Spleen (tissue), 11 donors: ENCODE measurements at regions not wholly inside any gene's neighbourhood (a gene's known extent, or its start where the extent isn't known, plus 50 kb on each side); places are given as distances from the start of the nearest gene placed in this dataset.

Source experiments
- DNase-seq: peaks from one replicate; pipeline ENCODE4 v3.0.0-alpha.2; 2020
- H3K27ac ChIP-seq, 8 donors: fragments of 200-600 bp; sonication (generic) in 7 of 8; 1 replicate in 4 of 8; 2 replicates in 4 of 8; pipeline versions ENCODE4 v1.5.0 to v1.8.0; 2016 to 2021; ENCODE audit warnings: inconsistent platforms in 4 of 8, mild to moderate bottlenecking in 4 of 8, moderate library complexity in 1 of 8
- H3K27me3 ChIP-seq, 7 donors: fragments of 200-600 bp; sonication (generic) in 6 of 7; replicated peaks in 1 of 7; 1 replicate in 4 of 7; 2 replicates in 3 of 7; pipeline versions ENCODE4 v1.5.0 to v1.8.0; 2016 to 2021; ENCODE audit warnings: inconsistent platforms in 3 of 7, mild to moderate bottlenecking in 1 of 7
- H3K36me3 ChIP-seq, 6 donors: fragments of 200-600 bp; sonication (generic) in 5 of 6; 1 replicate in 4 of 6; 2 replicates in 2 of 6; pipeline versions ENCODE4 v1.5.0 to v1.8.0; 2016 to 2021; ENCODE audit warnings: inconsistent platforms in 2 of 6
- H3K4me1 ChIP-seq, 6 donors: fragments of 200-600 bp; sonication (generic) in 5 of 6; 1 replicate in 3 of 6; 2 replicates in 3 of 6; pipeline versions ENCODE4 v1.5.0 to v1.8.0; 2016 to 2021; ENCODE audit warnings: inconsistent platforms in 3 of 6
- H3K4me3 ChIP-seq, 8 donors: fragments of 200-600 bp; sonication (generic) in 7 of 8; 1 replicate in 4 of 8; 2 replicates in 4 of 8; pipeline versions ENCODE4 v1.5.0 to v1.8.0; 2016 to 2021; ENCODE audit warnings: inconsistent platforms in 4 of 8, mild to moderate bottlenecking in 4 of 8, moderate library complexity in 2 of 8
- H3K9me3 ChIP-seq, 8 donors: fragments of 200-600 bp; sonication (generic) in 7 of 8; 1 replicate in 4 of 8; 2 replicates in 4 of 8; pipeline versions ENCODE4 v1.5.0 to v1.8.0; 2016 to 2021; ENCODE audit warnings: inconsistent platforms in 4 of 8
- CTCF ChIP-seq, 11 experiments: fragments of 200-600 bp in 7 of 11; fragments of 450-650 bp in 4 of 11; sonication (generic) in 4 of 11; IDR thresholded peaks in 8 of 11; conservative IDR thresholded peaks in 3 of 11; 1 replicate in 7 of 11; 2 replicates in 4 of 11; pipeline versions ENCODE4 v1.4.0 to v1.8.0; 2016 to 2021; ENCODE audit warnings: antibody characterized with exemption in 11 of 11, inconsistent platforms in 4 of 11, mild to moderate bottlenecking in 1 of 11
- POLR2A ChIP-seq, 3 donors: fragments of 450-650 bp; IDR thresholded peaks; one replicate each; pipeline ENCODE4 v1.5.1; 2017; ENCODE audit warnings: antibody characterized with exemption in 3 of 3, mild to moderate bottlenecking in 1 of 3
- POLR2AphosphoS5 ChIP-seq, 3 donors: sonication (generic); formaldehyde crosslinking; IDR thresholded peaks; one replicate each; pipeline ENCODE4 v1.5.1; 2017; ENCODE audit warnings: antibody characterized with exemption in 3 of 3
- WGBS, 5 donors: extraction: QIAGEN DNeasy Blood & Tissue Kit in 3 of 5; methylation state at CpG; one replicate each; pipeline versions ENCODE4 v1.1.5 to v1.1.7; 2013 to 2018; 5-methylcytosine and 5-hydroxymethylcytosine counted together
- intact Hi-C: fragments of 100-400 bp; cut with DNase I; formaldehyde crosslinking; loops from one replicate; pipeline ENCODE4 v1.15.0; 2023; ENCODE audit warnings: low total_unique reads
- donor health status: healthy with polysubstance abuse.
- donor health status: DM: no; HTN: no; CAD: no; lungs with moderate emphysema.
- donor health status: DM: no; HTN: no; CAD: no.
- donor health status: Bipolar disorder and iron deficiency.
- donor health status: healthy.
- donor health status: DM: no; HTN: no; CAD: no.
- donor health status: DM: yes; HTN: yes; CAD: no.

GRCh38 chr11:81331611-81332235 is 1401.9 kb downstream of the FAM181B start:
- TF ChIP-seq POLR2A (IDR thresholded peaks at IDR 0.05) (no peak), POLR2AphosphoS5 (IDR thresholded peaks at IDR 0.05) (no peak), CTCF (IDR thresholded peaks at IDR 0.05 in 8 of 11, conservative IDR thresholded peaks at IDR 0.05 in 3 of 11) (no peak)
- Histone ChIP-seq H3K4me1 (no peaks in the 10 kb centered on the region), H3K9me3 (peaks cover 0 to 6% (median 0%) of the 10 kb centered on the region in 8 donors), H3K4me3 (no peak overlapping the region), H3K27me3 (no peaks in the 10 kb centered on the region), H3K36me3 (no peaks in the 10 kb centered on the region), H3K27ac (no peak overlapping the region)
- intact Hi-C loops: no loop called here
- 85 to 88% (median 86%) methylated on average over 9 of the region's 9 CpGs for WGBS, 5 donors
- no peak for DNase-seq

GRCh38 chr11:81331088-81331487 is 1402.6 kb downstream of the FAM181B start:
- TF ChIP-seq POLR2AphosphoS5 (IDR thresholded peaks at IDR 0.05) (no peak), POLR2A (IDR thresholded peaks at IDR 0.05) (no peak), CTCF (IDR thresholded peaks at IDR 0.05 in 8 of 11, conservative IDR thresholded peaks at IDR 0.05 in 3 of 11) (no peak)
- intact Hi-C loops: no loop called here

GRCh38 chr11:81303038-81303664 is 1430.5 kb downstream of the FAM181B start:
- 59 to 73% (median 68%) methylated on average over 5 of the region's 5 CpGs for WGBS, 5 donors
- H3K36me3 ChIP-seq: no peaks in the 10 kb centered on the region

More at GRCh38 chr11:81331088-81331487, 1402.6 kb downstream of the FAM181B start:
- H3K27ac ChIP-seq: no peak overlapping the region
- H3K4me3 ChIP-seq: no peak overlapping the region
- peaks cover 0 to 6% (median 0%) of the 10 kb centered on the region in 8 donors for H3K9me3 ChIP-seq
- no peak for DNase-seq
- H3K27me3 ChIP-seq: no peaks in the 10 kb centered on the region
- H3K36me3 ChIP-seq: no peaks in the 10 kb centered on the region
- H3K4me1 ChIP-seq: no peaks in the 10 kb centered on the region
- 71 to 90% (median 84%) methylated on average over 4 of the region's 4 CpGs for WGBS, 5 donors

More at GRCh38 chr11:81303038-81303664, 1430.5 kb downstream of the FAM181B start:
- intact Hi-C loops: no loop called here
- no peak for DNase-seq
- Histone ChIP-seq H3K27me3 (no peaks in the 10 kb centered on the region), H3K27ac (no peak overlapping the region), H3K4me1 (no peaks in the 10 kb centered on the region), H3K9me3 (peaks cover 0 to 4% (median 0%) of the 10 kb centered on the region in 8 donors), H3K4me3 (no peak overlapping the region)
- TF ChIP-seq CTCF (IDR thresholded peaks at IDR 0.05 in 8 of 11, conservative IDR thresholded peaks at IDR 0.05 in 3 of 11): no peak
- TF ChIP-seq POLR2AphosphoS5 (IDR thresholded peaks at IDR 0.05): no peak
- no peak for TF ChIP-seq POLR2A (IDR thresholded peaks at IDR 0.05)
